Stomach (tissue), 4 donors: ENCODE measurements at regions not wholly inside any gene's neighbourhood (a gene's known extent, or its start where the extent isn't known, plus 50 kb on each side); places are given as distances from the start of the nearest gene placed in this dataset.

ENCODE experiments used
- CTCF ChIP-seq, 7 experiments: fragments of 450-650 bp in 4 of 7; fragments of 200-600 bp in 3 of 7; sonication (generic) in 3 of 7; IDR thresholded peaks; one replicate each; pipeline ENCODE4 v1.5.1; 2016 to 2019; ENCODE audit warnings: antibody characterized with exemption in 7 of 7, control low read depth in 2 of 7, mild to moderate bottlenecking in 1 of 7
- EP300 ChIP-seq: sonication (generic); formaldehyde crosslinking; IDR thresholded peaks from one replicate; pipeline ENCODE4 v1.6.1; 2017; ENCODE audit warnings: antibody characterized with exemption
- POLR2A ChIP-seq, 4 donors: fragments of 450-650 bp; IDR thresholded peaks; one replicate each; pipeline ENCODE4 v1.6.1; 2016; ENCODE audit warnings: antibody characterized with exemption in 4 of 4, control low read depth in 2 of 4, mild to moderate bottlenecking in 1 of 4, moderate library complexity in 1 of 4
- POLR2AphosphoS5 ChIP-seq, 3 donors: sonication (generic); formaldehyde crosslinking; IDR thresholded peaks; one replicate each; pipeline ENCODE4 v1.6.1; 2016; ENCODE audit warnings: antibody characterized with exemption in 3 of 3

DNA sequence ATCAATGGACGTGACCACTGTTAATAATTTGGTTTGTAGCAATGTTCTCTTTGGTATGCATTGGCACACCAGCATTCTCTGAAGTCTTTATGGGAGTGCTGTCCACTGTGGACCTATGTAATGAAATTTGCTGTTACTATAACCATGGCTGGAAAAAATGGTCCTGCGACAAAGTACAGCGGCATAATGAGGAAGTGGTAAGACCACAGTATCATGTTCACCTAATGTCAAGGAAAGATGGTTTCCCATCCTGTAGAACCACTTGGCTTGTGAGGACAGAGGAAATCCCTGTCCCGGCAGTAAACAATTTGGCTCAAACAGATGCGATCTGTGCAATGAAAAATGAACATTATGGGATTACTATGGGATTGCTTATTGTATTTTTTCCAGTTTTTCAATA is 173.9 kb upstream of the IVNS1ABP start:
- TF ChIP-seq CTCF (IDR thresholded peaks at IDR 0.05) (no peak), POLR2AphosphoS5 (IDR thresholded peaks at IDR 0.05) (no peak), POLR2A (IDR thresholded peaks at IDR 0.05) (no peak), EP300 (no peak)
